ENCODE measurements at regions not wholly inside any gene's neighbourhood (a gene's known extent, or its start where the extent isn't known, plus 50 kb on each side); places are given as distances from the start of the nearest gene placed in this dataset.
"Not testable (repeated sequence)": the region's sequence is repeated elsewhere in the genome, so short reads cannot be mapped to it uniquely, and the experiment has no call there.

- no peak for DNase-seq (ENCODE audit: low read depth)
Observed at GRCh38 chr6:10343320-10343719, 71.6 kb downstream of the TFAP2A start.

DNA sequence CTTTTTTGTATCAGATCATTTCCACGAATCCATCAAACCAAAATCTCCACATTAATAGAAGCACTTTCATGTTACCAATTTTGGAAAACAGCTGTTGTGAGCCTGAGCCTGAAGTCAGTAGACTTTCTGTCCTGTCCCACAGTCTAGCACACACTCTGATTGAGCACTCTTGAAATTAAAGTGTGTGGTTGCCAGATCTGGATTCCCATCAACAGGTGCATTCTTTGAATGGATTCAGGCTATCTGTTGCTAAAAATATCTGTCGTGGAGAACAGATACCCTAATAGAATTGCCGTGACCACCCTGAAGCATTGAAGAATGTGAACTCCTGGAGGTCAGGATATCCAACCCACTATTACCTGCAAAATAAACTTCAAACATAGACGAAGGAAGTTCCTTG, 73.3 kb downstream of the TFAP2A start:
- no peak for DNase-seq (ENCODE audit: low read depth)

GRCh38 chr6:10338151-10338550, 76.7 kb downstream of the TFAP2A start:
- no peak for DNase-seq (ENCODE audit: low read depth)

GRCh38 chr6:10337376-10337775, 77.5 kb downstream of the TFAP2A start:
- DNase-seq (ENCODE audit: low read depth) = not testable (repeated sequence)

DNA sequence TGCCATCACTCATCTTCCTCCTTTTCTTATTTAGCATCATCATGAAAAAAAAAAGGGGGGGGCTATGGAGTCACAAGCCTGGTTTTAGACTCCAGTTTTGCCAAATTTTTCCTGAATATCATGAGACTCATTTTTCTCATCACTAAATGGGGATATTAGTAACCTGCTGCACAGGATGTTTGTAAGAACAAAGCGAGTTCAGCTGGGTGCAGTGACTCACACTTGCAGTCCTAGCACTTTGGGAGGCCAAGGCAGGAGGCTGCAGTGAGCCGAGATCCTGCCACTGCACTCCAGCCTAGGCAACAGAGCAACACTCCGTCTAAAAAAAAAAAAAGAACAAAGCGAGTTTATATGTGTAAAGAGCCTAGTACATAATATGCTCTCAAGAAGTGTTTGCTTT, 82.8 kb downstream of the TFAP2A start:
- DNase-seq (ENCODE audit: low read depth) = no peak

DNA sequence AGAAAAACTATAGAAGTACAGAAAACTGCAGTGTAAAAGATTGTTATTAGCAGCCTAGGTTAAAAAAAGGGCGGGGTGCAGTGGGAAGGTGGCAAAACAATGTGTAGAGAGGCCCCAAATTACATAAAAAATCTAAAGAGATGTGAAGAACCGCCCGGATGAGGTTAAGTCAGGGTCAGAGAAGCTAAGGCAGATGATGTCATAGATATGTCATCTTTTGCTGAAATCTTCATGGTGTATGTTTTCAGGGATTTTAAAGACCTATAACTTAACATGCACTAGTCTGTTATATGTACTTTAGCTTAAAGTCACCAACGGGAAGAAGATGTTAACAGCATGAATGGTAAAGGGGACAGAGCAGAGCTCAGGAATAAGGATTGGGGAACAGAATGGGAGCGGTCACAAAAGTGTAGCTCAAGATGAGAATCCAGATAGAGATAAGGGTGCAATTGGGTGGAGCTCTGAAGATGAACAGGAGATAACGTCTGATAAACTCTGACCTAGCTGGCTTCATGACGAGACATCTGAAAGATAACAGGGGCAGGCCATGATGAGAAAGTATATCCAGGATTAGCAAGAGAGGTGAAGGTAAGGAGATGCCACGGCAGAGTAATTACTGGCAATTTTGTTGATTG, 83.4 kb downstream of the TFAP2A start:
- DNase-seq (ENCODE audit: low read depth) = no peak

DNA sequence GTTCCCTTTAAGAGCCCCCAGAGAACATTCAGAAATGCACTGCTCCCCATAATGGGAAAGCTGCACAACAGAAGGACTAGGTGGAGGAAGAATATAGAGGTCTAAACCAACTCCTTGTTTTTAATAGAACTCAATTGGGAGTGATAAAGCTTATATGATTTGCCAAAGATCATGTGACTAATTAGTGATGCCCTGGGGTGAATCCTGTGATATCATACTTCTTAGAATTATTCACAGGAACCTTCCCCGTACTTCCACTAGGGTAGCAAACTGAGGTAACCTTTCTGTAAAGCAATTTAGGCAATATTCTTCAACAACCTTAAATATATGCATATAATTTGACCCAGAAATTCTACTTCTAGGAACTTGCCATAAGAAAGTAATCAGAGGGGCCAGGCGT, 84.4 kb downstream of the TFAP2A start:
- no peak for DNase-seq (ENCODE audit: low read depth)

DNA sequence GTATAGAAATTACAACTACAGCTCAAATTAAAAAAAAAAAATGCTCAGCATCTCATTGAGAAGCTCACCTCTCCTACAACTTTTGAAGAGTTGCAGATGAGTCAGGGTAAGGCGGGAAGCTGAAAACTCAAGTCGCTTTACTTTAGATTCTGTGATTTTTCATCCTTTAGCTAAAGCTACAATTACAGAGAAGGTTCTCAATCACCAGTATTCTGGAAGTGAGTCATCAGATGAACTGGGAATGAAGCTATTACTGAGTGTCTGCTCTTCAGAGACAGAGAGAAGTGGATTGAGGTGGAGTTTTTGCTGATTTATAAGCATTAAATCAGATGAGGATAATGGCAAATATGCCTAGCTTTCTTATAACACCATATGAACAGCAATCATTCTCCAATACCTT, 91.9 kb downstream of the TFAP2A start:
- no peak for DNase-seq (ENCODE audit: low read depth)

- no peak for DNase-seq (ENCODE audit: low read depth)
Observed at GRCh38 chr6:10320291-10320690, 94.6 kb downstream of the TFAP2A start.

GRCh38 chr6:10316373-10316721, 98.5 kb downstream of the TFAP2A start:
- peak; percentile 63 for DNase-seq (ENCODE audit: low read depth)

DNA sequence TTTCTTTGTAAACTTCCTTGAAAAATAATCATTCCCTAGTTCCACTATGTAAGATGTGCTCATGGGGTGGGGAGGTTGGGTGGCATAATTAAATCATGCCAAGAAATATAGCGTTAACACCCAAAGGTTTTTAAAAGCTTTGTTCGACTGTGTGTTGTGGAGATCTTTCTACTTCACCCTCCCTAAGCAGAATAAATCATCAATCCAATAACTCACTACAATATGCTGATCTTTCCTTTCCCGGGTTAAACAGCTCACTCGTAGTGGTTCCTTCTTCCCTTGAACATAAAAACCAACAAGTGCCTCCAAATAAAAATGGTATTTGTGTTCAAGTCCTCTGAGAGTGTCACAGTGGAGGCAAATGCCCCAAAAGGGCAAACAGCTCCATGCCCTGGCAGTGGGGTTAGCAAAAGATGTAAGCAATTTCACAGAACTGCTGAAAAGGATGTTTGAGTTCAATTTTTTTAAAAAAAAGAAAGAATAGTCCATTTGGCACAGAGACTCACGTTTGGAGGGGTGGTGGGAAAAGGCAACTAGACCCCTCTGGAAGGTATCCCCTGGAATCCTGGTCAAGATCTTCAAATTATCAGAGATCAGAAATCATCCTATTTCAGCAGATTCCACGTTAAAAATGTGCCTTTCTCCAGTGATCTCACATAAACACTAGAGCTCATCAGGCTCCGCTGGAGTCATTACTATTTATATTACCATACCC, 99.1 kb downstream of the TFAP2A start:
- no peak for DNase-seq (ENCODE audit: low read depth)

DNA sequence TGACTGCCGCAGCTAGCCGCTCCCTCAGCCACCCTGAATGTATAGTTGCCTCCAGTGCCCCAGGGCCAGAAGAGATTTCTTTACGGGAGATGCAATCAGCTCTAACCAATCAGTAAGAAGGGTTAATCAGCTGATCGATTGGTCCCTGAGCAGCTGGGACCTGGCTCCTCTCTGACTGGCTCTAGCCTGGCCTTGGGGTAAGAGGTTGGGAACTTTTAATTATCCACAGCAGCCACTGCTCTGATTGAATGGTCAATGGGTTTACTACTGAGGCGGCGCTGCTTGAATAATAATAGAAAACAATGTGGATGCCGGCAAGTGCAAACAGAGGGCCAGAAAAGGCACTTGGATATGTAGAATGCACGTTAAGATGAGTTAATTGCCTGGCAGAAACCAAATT, 99.8 kb downstream of the TFAP2A start:
- DNase-seq (ENCODE audit: low read depth) = no peak

- no peak for DNase-seq (ENCODE audit: low read depth)
Observed at GRCh38 chr6:10314163-10314955, 100.5 kb downstream of the TFAP2A start.

DNA sequence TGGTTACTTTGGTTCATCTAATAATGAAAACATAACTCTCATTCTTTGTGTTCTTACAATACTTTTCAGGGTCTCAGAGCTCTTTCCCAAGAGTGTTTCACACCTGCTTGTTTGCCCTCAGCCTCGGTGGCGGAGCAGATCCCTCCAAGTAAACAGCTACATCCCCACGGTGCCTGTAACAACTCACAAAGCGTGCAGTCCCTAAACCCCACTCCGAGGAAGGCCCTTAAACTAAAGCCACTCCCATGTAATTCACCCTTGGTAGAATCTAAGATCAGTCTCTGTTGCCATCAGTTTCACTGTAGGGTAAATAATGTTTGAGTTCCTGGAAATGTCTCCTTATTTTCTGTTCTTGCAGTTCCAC, 101.1 kb downstream of the TFAP2A start:
- no peak for DNase-seq (ENCODE audit: low read depth)

DNA sequence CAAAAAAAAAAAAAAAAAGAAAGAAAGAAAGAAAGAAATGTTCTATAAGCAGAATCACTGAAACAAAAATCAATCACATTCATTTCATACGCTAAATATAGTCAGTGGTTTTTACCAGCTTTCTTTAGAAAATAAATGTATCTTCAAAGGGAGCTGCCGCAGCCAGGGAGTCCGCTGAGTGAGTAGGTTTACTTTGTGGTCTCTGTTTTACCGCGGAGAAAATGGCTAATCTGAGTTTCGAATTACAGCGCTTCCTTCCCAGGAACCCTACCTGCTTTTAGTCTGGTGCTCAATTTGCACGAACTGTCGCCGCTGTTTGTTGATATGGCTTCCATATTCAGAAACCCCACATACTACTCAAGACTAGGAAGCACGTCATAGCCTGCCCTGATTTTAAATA, 102.4 kb downstream of the TFAP2A start:
- no peak for DNase-seq (ENCODE audit: low read depth)

- DNase-seq (ENCODE audit: low read depth) = not testable (repeated sequence)
Observed at GRCh38 chr6:10311546-10312405, 103.1 kb downstream of the TFAP2A start.

- DNase-seq (ENCODE audit: low read depth) = no peak
Observed at GRCh38 chr6:10310826-10311225, 104.0 kb downstream of the TFAP2A start.

GRCh38 chr6:10310330-10310653, 104.6 kb downstream of the TFAP2A start:
- DNase-seq (ENCODE audit: low read depth) = no peak

DNA sequence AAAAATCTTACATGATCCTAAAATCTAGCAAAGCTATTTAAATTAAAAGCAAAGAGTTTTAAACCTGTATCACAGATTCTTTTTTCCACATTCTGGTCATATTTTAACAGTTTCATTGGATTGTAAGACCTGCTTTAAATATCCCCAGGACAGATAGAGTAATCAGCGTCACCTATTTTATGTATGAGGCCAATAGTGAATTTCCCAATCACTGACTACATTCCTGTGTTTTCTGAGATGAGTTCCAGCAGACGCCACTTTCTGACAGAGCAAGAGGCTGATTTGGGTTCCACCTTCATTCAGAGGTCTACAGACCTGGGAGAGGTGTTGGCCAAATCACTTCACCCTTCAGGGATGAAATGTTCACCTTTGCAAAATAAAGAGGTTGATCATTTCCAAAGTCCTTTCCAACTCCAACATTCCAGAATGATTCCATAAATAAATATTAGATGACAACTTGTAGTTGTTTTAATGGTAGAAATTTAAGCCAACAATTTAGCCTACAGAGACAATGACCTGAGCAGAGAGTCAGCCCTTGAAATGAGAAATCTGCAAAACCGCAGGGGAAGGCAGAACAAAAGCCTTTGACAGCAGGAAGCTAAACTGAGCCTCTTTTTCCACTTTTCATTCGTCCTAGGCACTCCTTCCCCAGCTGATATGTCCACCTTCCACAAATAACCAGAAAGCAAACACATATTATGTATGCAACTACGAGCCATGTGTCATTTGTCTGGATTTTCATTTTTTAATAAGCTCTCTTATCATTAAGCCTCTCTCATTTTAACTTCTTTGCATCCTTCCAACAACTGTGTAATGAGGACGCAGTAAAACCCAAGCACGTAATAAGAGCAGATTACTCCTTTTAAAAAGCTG, 105.2 kb downstream of the TFAP2A start:
- no peak for DNase-seq (ENCODE audit: low read depth)

DNA sequence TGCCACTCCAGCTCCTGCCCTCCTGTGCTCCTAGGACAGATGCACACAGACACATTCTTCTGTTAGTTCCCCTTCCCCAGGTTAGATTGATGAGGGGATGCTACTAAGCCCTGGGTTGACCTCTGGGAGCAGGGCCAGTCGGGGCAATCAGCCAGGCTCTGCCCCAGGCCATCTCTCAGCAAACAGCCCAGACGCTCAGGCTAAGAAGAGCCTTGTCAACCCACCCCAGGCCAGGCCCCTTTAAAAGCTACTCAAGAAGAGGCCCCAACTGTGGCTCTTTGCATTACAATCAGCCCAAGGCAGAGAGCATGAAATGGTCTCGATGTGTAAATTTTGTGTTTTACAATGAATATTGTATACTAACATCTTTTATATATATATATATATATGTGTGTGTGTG, 107.4 kb downstream of the TFAP2A start:
- DNase-seq (ENCODE audit: low read depth) = no peak

- no peak for DNase-seq (ENCODE audit: low read depth)
Observed at GRCh38 chr6:10307028-10307427, 107.8 kb downstream of the TFAP2A start.

Measured in non-pigmented ciliary epithelial cell (primary cell).